HepG2 (cell line): ENCODE measurements at regions not wholly inside any gene's neighbourhood (a gene's known extent, or its start where the extent isn't known, plus 50 kb on each side); places are given as distances from the start of the nearest gene placed in this dataset.

ENCODE experiments used
- ATAC-seq: fragments of 200-7000 bp; cut with Tn5 transposase; 3 replicates; pipeline ENCODE4 v1.9.1; 2020; ENCODE audit warnings: mild to moderate bottlenecking, moderate library complexity
- BruUV-seq: library from RNA; stranded (reverse); fragments of 400-500 nt; replicated peaks from 2 replicates; lab custom pipeline; 2021; lab: Mats Ljungman, UMichigan
- CTCF ChIA-PET: fragments of 300-600 bp; formaldehyde crosslinking; extraction: SDS; loops from one replicate; lab custom pipeline; 2021; ENCODE audit warnings: low total read pairs, inconsistent platforms, low intra/inter-chr PET ratio; lab: Yijun Ruan, JAX
- POLR2A ChIA-PET: fragments of 350-600 bp; sonication (Branson Sonifier 250); formaldehyde crosslinking; loops from one replicate; lab custom pipeline; 2020; ENCODE audit warnings: antibody characterized with exemption, inconsistent platforms; lab: Yijun Ruan, JAX
- DNase-seq: peaks from one replicate; pipeline ENCODE4 v3.0.0-alpha.2; 2015; ENCODE audit warnings: low spot score
- FAIRE-seq: peaks from 3 replicates; lab custom pipeline; 2011; peaks lifted over from hg19 to GRCh38; lab: Jason Lieb, UNC
- H2AFZ ChIP-seq: one replicate; pipeline ENCODE4 v1.6.1; 2011; ENCODE audit warnings: low read length, inconsistent platforms
- H3K27ac ChIP-seq: fragments of 300-600 bp; 3 replicates; pipeline ENCODE4 v1.8.0; 2011; ENCODE audit warnings: mixed run types, mild to moderate bottlenecking, mixed read lengths, low read length, inconsistent platforms; ENCODE audit not compliant: insufficient read depth; ENCODE audit errors: extremely low read length
- H3K27me3 ChIP-seq, 2 experiments: fragments of 200-600 bp in 1 of 2; 2 replicates in 1 of 2; 3 replicates in 1 of 2; pipeline versions ENCODE4 v1.6.0 to v1.8.0; 2011; ENCODE audit warnings: low read length in 2 of 2, mild to moderate bottlenecking in 2 of 2, moderate library complexity in 2 of 2, inconsistent platforms in 1 of 2; ENCODE audit not compliant: insufficient read depth in 2 of 2, control insufficient read depth in 1 of 2
- H3K36me3 ChIP-seq, 2 experiments: fragments of 200-600 bp in 1 of 2; replicated peaks in 1 of 2; 2 replicates in 1 of 2; 3 replicates in 1 of 2; pipeline versions ENCODE4 v1.5.1 to v1.8.0; 2011; ENCODE audit warnings: low read length in 2 of 2, inconsistent platforms in 1 of 2; ENCODE audit not compliant: insufficient read depth in 2 of 2, control insufficient read depth in 1 of 2
- H3K4me1 ChIP-seq: 2 replicates; pipeline ENCODE4 v1.5.1; 2012; ENCODE audit warnings: low read length, inconsistent platforms; ENCODE audit not compliant: insufficient read depth
- H3K4me2 ChIP-seq: 2 replicates; pipeline ENCODE4 v1.6.0; 2011; ENCODE audit warnings: low read depth, low read length, inconsistent platforms
- H3K4me3 ChIP-seq, 3 experiments: fragments of 200-600 bp in 1 of 3; sonication (generic), shearing (Covaris generic) in 1 of 3; replicated peaks in 1 of 3; 2 replicates each; pipeline ENCODE4 v1.5.1; 2011 to 2016; ENCODE audit warnings: low read length in 3 of 3, inconsistent platforms in 2 of 3, low read depth in 2 of 3, mild to moderate bottlenecking in 2 of 3, control low read depth in 1 of 3, mixed read lengths in 1 of 3; ENCODE audit not compliant: insufficient read depth in 1 of 3
- H3K79me2 ChIP-seq: one replicate; pipeline ENCODE4 v1.6.1; 2011; ENCODE audit warnings: low read length, inconsistent platforms; ENCODE audit not compliant: insufficient read depth
- H3K9ac ChIP-seq: 2 replicates; pipeline ENCODE4 v1.6.0; 2011; ENCODE audit warnings: mild to moderate bottlenecking, low read depth, low read length, inconsistent platforms; ENCODE audit not compliant: insufficient read depth
- H3K9me3 ChIP-seq: 2 replicates; pipeline ENCODE4 v1.5.1; 2012; ENCODE audit warnings: mild to moderate bottlenecking, low read length
- H4K20me1 ChIP-seq: 2 replicates; pipeline ENCODE4 v1.6.0; 2011; ENCODE audit warnings: inconsistent platforms, mild to moderate bottlenecking, low read length, moderate library complexity; ENCODE audit not compliant: insufficient read depth
- HDAC2 ChIP-seq: sonication (generic); formaldehyde crosslinking; IDR thresholded peaks from 2 replicates; pipeline ENCODE4 v1.4.0; 2020; ENCODE audit warnings: missing genetic modification reagents
- ZBED4 ChIP-seq: sonication (generic); formaldehyde crosslinking; IDR thresholded peaks from 2 replicates; pipeline ENCODE4 v1.4.0; 2020; ENCODE audit warnings: missing genetic modification reagents, borderline replicate concordance
- ZHX1 ChIP-seq: sonication (generic); formaldehyde crosslinking; IDR thresholded peaks from 2 replicates; pipeline ENCODE4 v1.8.1; 2022; ENCODE audit warnings: low read depth, mild to moderate bottlenecking, missing genetic modification reagents
- ZNF749 ChIP-seq: sonication (generic); formaldehyde crosslinking; IDR thresholded peaks from 2 replicates; pipeline ENCODE4 v1.8.0; 2022; ENCODE audit warnings: mild to moderate bottlenecking, missing genetic modification reagents, moderate library complexity, borderline replicate concordance
- WGBS: methylation state at CpG from one replicate; pipeline ENCODE4 v1.1.6; 2017; ENCODE audit warnings: low lambda C conversion rate; 5-methylcytosine and 5-hydroxymethylcytosine counted together
- in situ Hi-C: cut with HindIII; loops from 2 replicates; pipeline ENCODE4 v1.10.0; 2017; ENCODE audit warnings: low pct_unique_long_range_greater_than_20kb; ENCODE audit not compliant: extremely low pct_ligation_motif_present
- intact Hi-C: fragments of 100-400 bp; cut with micrococcal nuclease; formaldehyde crosslinking; loops from one replicate; pipeline ENCODE4 v1.10.0; 2022; ENCODE audit not compliant: unreplicated experiment

GRCh38 chr12:25828188-25828587, 130.3 kb upstream of the RASSF8 start:
- H3K9me3 ChIP-seq = no peaks in the 10 kb centered on the region
- CTCF ChIA-PET = no interaction called here
- H3K4me3 ChIP-seq = no peak overlapping the region
- no peak overlapping the region for H3K27ac ChIP-seq
- no peaks in the 10 kb centered on the region for H3K79me2 ChIP-seq
- intact Hi-C loops (no loop called here), in situ Hi-C loops (no loop called here)
- H3K4me1 ChIP-seq = no peaks in the 10 kb centered on the region
- no peak overlapping the region for H2AFZ ChIP-seq
- WGBS = 0% methylated on average over 4 of the region's 4 CpGs
- FAIRE-seq (no peak), ATAC-seq (no peak), DNase-seq (no peak)
- no peaks in the 10 kb centered on the region for H3K36me3 ChIP-seq
- TF ChIP-seq ZNF749 = no peak
- TF ChIP-seq ZBED4 (CRISPR knock-in tag) = no peak
- no peak for TF ChIP-seq ZHX1 (CRISPR knock-in tag)
- no peak for TF ChIP-seq HDAC2 (CRISPR knock-in tag)
- 0 out of 5 replicates have a peak, but pooled peaks cover 0 to 3% of the 10 kb centered on the region in 2 experiments for H3K27me3 ChIP-seq
- no TSS peak for BruUV-seq
- no peaks in the 10 kb centered on the region for H4K20me1 ChIP-seq
- no peak overlapping the region for H3K9ac ChIP-seq
- POLR2A ChIA-PET = no interaction called here
- no peak overlapping the region for H3K4me2 ChIP-seq
